GM21360 (cell line): ENCODE measurements at regions not wholly inside any gene's neighbourhood (a gene's known extent, or its start where the extent isn't known, plus 50 kb on each side); places are given as distances from the start of the nearest gene placed in this dataset.

Experiments used
- ATAC-seq: cut with Tn5 transposase; IDR thresholded peaks from one replicate; pipeline ENCODE4 v1.9.1; 2021; ENCODE audit warnings: mild to moderate bottlenecking, moderate library complexity; ENCODE audit not compliant: unreplicated experiment

DNA sequence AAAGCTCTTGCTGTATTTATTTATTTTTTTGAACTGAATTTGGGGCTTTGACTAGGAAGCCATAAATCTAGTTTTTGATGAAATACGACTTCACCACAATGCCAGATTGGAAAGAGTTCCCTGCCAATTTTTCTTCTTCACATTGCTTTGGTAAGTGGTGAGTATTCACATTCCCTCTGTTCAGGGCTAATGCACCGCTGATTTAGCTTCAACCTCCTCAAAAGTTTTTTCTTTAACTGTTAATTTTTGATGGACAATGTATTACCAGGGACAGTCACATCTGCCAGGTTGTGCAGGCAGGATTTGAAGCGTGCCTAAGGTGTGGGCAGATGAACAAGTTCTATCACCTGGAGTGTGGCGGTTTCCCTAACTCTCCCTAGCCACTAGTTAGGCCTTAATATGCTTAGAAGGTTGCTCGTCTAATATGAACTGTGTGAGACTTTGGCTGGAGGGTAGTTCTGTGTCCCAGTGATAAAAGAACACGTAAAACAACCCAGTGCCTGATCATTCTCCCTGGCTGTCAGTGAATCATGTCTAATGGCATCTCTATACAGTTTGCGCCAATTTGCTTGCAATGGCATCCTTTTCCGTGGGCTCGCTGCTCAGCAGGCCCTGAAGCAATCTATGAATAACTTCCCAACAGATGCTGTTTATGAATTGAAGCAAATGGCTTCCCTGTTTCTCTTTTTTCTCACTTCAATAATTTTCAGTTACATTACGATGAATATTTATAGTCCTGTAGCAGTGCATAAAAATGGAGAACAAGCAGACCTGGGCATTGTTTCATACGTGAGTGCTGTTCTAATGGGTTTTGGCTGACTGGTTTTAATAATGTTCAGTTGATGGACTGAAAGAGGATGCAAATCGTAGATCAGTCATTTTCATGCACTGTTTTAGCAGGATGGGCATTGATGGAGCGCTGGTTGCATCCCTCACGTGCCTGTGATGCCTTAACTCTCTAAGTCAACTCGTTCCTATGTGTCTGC lies 243.2 kb upstream of the SUCLG2 start:
- no peak for ATAC-seq

DNA sequence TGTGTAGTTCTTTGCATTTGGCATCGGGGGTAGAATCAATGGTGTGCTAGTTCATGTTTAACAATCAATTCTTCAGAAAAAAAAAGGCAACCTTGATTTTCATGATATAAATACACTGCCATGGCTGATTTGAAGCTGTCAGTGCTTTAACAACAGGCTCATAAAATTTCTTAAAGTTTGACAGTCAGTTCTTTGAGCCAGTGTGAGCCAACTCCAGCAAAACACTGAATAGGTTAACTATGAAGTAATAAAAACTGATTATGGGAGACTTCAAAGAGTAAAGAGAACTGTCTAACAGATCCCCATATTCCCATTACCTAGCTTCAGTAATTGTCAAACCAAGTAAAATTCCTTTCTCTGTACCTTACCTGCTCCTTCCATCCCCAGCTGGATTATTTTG lies 241.7 kb upstream of the SUCLG2 start:
- ATAC-seq = no peak

GRCh38 chr3:67894510-67894909 lies 240.1 kb upstream of the SUCLG2 start:
- no peak for ATAC-seq

- no peak for ATAC-seq
Observed at GRCh38 chr3:67884345-67884744, 229.9 kb upstream of the SUCLG2 start.

DNA sequence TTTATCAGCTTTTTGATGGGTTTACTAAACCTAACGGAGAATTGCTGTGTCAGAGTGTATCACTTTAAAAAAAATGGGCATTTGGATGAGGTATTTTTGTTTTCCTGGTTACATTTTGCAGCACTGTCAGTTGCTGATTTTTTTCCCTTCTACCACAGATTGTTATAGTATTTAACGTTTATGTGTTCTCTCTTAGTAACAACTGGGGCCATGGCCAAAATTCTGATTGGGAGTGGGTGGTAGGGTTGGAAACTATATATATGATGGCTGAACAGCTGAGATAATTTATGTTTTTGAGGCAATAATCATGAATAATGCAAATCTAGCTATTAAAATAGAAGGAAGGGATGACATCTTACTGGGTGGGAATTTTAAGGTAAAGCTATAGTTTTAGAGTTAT lies 229.4 kb upstream of the SUCLG2 start:
- no peak for ATAC-seq

DNA sequence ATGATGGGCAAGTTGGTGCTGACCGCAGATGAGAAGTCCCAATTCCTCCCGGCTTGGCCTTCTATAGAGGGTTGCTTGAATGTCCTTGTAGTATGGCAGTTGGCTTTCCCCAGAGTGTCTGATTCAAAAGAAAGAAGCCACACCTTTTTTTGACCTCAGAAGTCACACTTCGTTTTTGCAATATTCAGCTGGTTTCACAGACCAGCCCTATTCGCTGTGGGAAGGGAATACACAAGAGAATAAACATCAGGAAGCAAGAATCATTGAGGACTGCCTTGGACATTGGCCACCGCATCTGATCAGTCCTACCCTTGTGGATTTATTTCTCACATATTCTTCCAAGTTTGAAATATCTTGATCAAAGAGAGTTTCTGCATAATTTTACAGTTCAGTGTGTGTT lies 228.6 kb upstream of the SUCLG2 start:
- ATAC-seq = no peak

- no peak for ATAC-seq
Observed at GRCh38 chr3:67876261-67876660, 221.8 kb upstream of the SUCLG2 start.

- no peak for ATAC-seq
Observed at GRCh38 chr3:67875858-67876257, 221.4 kb upstream of the SUCLG2 start.

DNA sequence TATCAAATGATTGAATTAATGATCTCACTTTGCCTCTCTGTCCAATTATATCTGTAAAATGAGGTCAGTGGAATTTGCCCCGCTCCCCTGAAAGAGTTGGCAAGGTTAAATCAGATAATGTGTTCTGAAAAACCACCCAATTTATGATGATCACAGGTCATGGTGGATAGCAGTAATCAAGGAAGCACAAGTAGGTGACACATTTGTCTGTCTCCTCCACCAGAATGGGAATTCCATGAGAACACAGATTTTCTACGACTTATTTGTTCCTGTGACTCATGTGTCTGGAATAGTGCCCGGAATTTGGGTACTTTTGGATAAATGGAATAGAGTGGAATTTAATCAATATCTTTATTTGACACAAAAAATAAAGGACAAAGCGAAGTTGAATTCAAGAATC lies 220.9 kb upstream of the SUCLG2 start:
- no peak for ATAC-seq

DNA sequence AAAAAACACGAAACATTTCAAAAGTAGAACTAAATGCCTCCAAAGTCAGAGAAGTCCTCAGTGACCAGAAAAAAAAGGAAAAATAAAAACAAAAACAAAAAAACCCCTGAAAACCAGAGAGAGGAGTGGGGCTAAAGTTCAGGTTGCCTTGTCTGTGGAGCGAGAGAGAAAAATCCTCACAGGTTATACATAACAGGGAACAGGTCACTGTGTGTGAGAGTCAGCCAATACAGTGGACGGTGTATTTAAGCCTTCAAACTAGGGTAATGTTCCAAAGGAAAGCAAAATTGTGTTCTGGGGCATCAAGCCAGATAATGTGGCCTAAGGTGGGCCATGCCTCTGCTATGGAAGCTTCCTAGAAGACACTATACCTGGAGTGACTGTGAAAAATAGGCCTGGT lies 216.1 kb upstream of the SUCLG2 start:
- ATAC-seq = no peak

- ATAC-seq = no peak
Observed at GRCh38 chr3:67866571-67866970, 212.2 kb upstream of the SUCLG2 start.

DNA sequence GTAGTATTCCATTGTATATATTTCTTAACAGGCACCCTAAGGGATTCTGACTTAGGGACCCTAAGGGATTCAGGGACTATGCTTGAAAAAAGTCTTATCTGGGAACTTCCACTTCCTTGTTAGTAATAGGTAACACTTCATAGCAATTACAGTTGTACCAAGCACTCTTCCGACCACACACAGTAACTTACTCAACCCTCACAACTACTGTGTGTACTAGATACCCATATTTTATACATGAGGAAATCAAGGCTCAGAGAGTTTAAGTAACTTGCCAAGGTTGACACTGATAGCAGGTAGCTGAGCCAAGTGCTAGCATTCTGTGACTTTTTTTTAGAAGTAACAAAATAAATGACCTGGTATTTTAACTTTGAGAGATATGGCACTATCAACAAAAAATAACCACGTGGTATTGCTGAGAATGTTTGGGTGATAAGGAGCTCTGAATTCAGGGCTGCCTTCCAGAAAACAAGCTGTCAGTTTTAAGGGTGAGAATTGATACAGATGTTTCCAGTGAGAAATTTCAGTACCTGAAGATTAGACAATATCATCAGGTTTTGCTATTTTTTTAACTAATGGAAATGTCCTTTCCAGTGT lies 210.3 kb upstream of the SUCLG2 start:
- no peak for ATAC-seq

- ATAC-seq = no peak
Observed at GRCh38 chr3:67863869-67864268, 209.5 kb upstream of the SUCLG2 start.

DNA sequence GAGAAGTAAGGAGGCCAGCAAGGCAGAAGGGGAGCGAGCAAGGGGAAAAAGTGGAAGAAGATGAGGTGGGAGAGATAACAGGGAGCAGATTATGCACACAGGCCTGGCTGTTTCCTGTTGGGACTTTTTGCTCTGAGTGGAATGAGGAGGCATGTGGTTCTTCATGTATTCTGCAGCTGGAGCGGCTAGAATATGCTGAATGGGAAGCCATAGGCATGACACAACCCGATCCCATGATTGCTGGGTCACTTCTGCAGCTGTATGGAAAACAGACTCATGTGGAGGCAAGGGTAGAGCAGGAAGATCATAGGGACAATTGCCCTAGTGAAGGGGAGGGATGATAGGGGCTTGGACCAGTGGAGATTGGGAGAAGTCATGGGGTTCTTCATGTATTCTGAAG lies 206.0 kb upstream of the SUCLG2 start:
- ATAC-seq = no peak

- no peak for ATAC-seq
Observed at GRCh38 chr3:67858492-67858891, 204.1 kb upstream of the SUCLG2 start.

DNA sequence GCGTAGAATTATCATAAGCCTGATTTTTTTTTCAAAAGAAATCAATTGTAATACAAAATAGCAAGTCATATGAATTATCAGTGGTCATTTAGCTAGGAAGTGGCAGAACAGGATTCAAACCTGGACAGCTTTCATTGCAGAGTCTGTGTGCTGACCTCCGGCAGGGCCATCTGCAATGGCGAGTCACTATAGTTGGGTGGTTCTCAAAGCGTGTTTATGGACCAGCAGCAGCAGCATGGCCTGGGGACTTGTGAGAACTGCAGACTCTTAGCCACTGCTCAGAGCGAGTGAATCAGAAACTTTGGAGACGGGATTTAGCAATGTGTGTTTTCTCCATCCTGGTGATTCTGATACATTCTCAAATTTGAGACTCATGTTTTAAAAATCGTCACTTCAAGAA lies 202.3 kb upstream of the SUCLG2 start:
- ATAC-seq = no peak

DNA sequence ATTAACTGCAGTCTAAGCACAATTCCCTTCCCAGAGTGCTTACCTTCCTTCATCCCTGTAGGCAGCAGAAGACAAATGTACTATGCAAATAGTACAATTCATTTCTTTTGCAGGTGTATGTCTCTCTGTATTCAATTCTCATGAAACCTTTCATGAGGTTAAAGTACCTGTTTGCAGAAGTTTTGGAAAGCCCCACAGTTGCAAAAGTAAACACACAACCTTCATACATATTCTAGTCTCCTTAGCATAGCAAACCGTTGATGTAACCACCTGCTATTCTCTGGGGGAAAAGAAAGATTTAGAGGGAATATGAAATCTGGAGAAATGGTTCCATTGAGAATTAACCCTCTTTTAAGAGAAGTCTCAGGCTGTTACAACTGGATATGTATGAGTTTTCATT lies 200.3 kb upstream of the SUCLG2 start:
- ATAC-seq = no peak

GRCh38 chr3:67853520-67853919 lies 199.1 kb upstream of the SUCLG2 start:
- no peak for ATAC-seq

DNA sequence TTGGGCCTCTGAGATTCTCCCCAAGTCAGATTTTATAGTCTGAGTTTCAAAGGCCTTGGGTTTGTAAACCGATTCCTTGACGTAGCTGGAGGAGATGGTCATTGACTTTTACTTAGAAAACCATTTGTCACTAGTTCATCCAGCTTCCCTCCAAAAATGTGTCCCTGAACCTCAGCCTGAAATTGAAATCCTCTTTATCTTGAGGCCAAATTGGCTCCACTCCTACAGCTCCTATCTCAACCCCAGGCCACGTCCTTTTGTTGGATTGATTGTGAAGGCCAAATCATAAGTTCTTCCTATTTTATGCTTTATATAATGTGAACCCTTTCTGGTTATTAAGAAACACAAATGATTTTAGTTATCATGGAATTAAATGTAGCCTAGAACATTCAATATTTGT lies 193.9 kb upstream of the SUCLG2 start:
- no peak for ATAC-seq

GRCh38 chr3:67846166-67846565 lies 191.8 kb upstream of the SUCLG2 start:
- ATAC-seq = no peak

DNA sequence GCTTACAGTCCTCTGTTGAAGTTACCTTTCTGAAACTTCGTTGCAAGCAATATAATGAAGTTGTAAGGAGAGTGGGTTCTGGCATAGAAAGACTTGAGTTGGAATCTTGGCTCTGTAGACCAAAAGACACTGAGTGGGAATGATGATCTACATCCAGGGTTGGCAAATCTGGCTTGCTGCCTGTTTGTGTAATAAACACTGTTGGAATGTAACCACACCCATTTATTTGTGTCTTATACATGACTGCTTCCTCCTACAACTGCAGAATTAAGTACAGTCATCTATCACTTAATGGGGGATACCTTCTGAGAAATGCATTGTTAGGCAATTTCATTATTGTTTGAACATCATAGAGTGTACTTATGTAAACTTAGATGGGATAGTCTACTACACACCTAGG lies 178.4 kb upstream of the SUCLG2 start:
- no peak for ATAC-seq

DNA sequence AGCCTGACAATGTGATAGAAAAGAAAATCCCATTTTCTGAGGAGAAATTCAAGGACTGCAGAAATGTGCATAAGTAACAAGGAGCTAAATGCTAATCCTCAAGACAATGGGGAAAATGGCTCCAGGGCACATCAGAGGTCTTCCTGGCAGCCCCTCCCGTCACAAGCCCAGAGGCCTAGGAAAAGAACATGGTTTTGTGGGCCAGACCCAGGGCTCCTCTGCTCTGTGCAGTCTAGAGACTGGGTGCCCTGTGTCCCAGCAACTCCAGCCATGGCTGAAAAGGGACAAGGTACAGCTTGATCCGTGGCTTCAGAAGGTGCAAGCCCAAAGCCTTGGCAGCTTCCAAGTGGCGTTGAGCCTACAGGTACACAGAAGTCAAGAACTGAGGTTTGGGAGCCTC lies 176.8 kb upstream of the SUCLG2 start:
- ATAC-seq = no peak
